C4-2B (cell line): ENCODE measurements at regions not wholly inside any gene's neighbourhood (a gene's known extent, or its start where the extent isn't known, plus 50 kb on each side); places are given as distances from the start of the nearest gene placed in this dataset.

ENCODE experiments used
- H3K27ac ChIP-seq: fragments of 450-650 bp; 2 replicates; pipeline ENCODE4 v1.5.1; 2017
- CTCF ChIP-seq: fragments of 450-650 bp; conservative IDR thresholded peaks from 2 replicates; pipeline ENCODE4 v1.5.1; 2017; ENCODE audit warnings: mild to moderate bottlenecking
- ZFX ChIP-seq: fragments of 450-650 bp; IDR thresholded peaks from 2 replicates; pipeline ENCODE4 v1.6.1; 2017

GRCh38 chr6:66699385-66699784 lies 992.4 kb upstream of the EYS start:
- H3K27ac ChIP-seq = no peak overlapping the region
- TF ChIP-seq ZFX (no peak), CTCF (no peak)

GRCh38 chr6:66689608-66690007 lies 982.6 kb upstream of the EYS start:
- TF ChIP-seq CTCF = no peak
- no peak for TF ChIP-seq ZFX
- H3K27ac ChIP-seq = no peak overlapping the region

- TF ChIP-seq ZFX (no peak), CTCF (no peak)
- no peak overlapping the region for H3K27ac ChIP-seq
Measured at GRCh38 chr6:66687611-66688140, 980.6 kb upstream of the EYS start.

- no peak overlapping the region for H3K27ac ChIP-seq
- TF ChIP-seq CTCF (no peak), ZFX (no peak)
Measured at GRCh38 chr6:66675906-66676305, 968.9 kb upstream of the EYS start.

- H3K27ac ChIP-seq = no peak overlapping the region
Measured at GRCh38 chr6:66664112-66664511, 957.1 kb upstream of the EYS start.

GRCh38 chr6:66662721-66663507 lies 955.9 kb upstream of the EYS start:
- H3K27ac ChIP-seq = no peak overlapping the region
- no peak; the same call in 1 of the 2 replicates for TF ChIP-seq CTCF
- no peak for TF ChIP-seq ZFX

More at GRCh38 chr6:66664112-66664511, 957.1 kb upstream of the EYS start:
- TF ChIP-seq CTCF = no peak
- TF ChIP-seq ZFX = no peak

- H3K27ac ChIP-seq = no peak overlapping the region
- TF ChIP-seq CTCF = peak; percentile 61
- TF ChIP-seq ZFX = no peak
Measured at GRCh38 chr6:66662196-66662595, 955.2 kb upstream of the EYS start.
